ENCODE measurements at regions not wholly inside any gene's neighbourhood (a gene's known extent, or its start where the extent isn't known, plus 50 kb on each side); places are given as distances from the start of the nearest gene placed in this dataset.
"Not testable (repeated sequence)": the region's sequence is repeated elsewhere in the genome, so short reads cannot be mapped to it uniquely, and the experiment has no call there.

- intact Hi-C loops (cut with DNase I) = no loop called here
- ATAC-seq (no peak), DNase-seq (no peak)
- no peaks in the 10 kb centered on the region for H3K27me3 ChIP-seq (ENCODE audit: control insufficient read depth, insufficient read depth)
- no peak overlapping the region for H3K27ac ChIP-seq (ENCODE audit: low read length)
- 68% methylated on average over 4 of the region's 4 CpGs for WGBS
- H3K4me1 ChIP-seq (ENCODE audit: control insufficient read depth, insufficient read depth, low read length) = no peaks in the 10 kb centered on the region
- no peak overlapping the region for H3K4me3 ChIP-seq (ENCODE audit: low read length)
- H3K9me3 ChIP-seq (ENCODE audit: control insufficient read depth, low read length) = peaks cover 1% of the 10 kb centered on the region
Measured at GRCh38 chr11:105371311-105371710, 231.7 kb upstream of the CARD18 start.

GRCh38 chr11:105368711-105369110 is 229.1 kb upstream of the CARD18 start:
- H3K27me3 ChIP-seq (ENCODE audit: control insufficient read depth, insufficient read depth) = no peaks in the 10 kb centered on the region
- H3K4me1 ChIP-seq (ENCODE audit: control insufficient read depth, insufficient read depth, low read length) = no peaks in the 10 kb centered on the region
- H3K4me3 ChIP-seq (ENCODE audit: low read length) = no peak overlapping the region
- H3K9me3 ChIP-seq (ENCODE audit: control insufficient read depth, low read length) = no peaks in the 10 kb centered on the region
- no peak for DNase-seq
- no peak overlapping the region for H3K27ac ChIP-seq (ENCODE audit: low read length)
- intact Hi-C loops (cut with DNase I) = no loop called here
- 30% methylated on average over 6 of the region's 6 CpGs for WGBS
- no peak for ATAC-seq

GRCh38 chr11:105367129-105367528 is 227.6 kb upstream of the CARD18 start:
- intact Hi-C loops (cut with DNase I) = no loop called here
- Histone ChIP-seq H3K27ac (ENCODE audit: low read length) (no peak overlapping the region), H3K27me3 (ENCODE audit: control insufficient read depth, insufficient read depth) (no peaks in the 10 kb centered on the region), H3K4me1 (ENCODE audit: control insufficient read depth, insufficient read depth, low read length) (no peaks in the 10 kb centered on the region), H3K4me3 (ENCODE audit: low read length) (no peak overlapping the region), H3K9me3 (ENCODE audit: control insufficient read depth, low read length) (no peaks in the 10 kb centered on the region)
- DNase-seq (no peak), ATAC-seq (no peak)

- no peak overlapping the region for H3K27ac ChIP-seq (ENCODE audit: low read length)
- DNase-seq = no peak
- no peaks in the 10 kb centered on the region for H3K4me1 ChIP-seq (ENCODE audit: control insufficient read depth, insufficient read depth, low read length)
- WGBS = 75% methylated on average over 1 of the region's 1 CpG
- H3K27me3 ChIP-seq (ENCODE audit: control insufficient read depth, insufficient read depth) = no peaks in the 10 kb centered on the region
- ATAC-seq = no peak
- intact Hi-C loops (cut with DNase I) = no loop called here
- H3K4me3 ChIP-seq (ENCODE audit: low read length) = no peak overlapping the region
- H3K9me3 ChIP-seq (ENCODE audit: control insufficient read depth, low read length) = no peaks in the 10 kb centered on the region
Measured at GRCh38 chr11:105361651-105362050, 222.1 kb upstream of the CARD18 start.

GRCh38 chr11:105357764-105358163 is 218.2 kb upstream of the CARD18 start:
- DNase-seq = no peak
- 67% methylated on average over 1 of the region's 1 CpG for WGBS
- ATAC-seq = no peak
- Histone ChIP-seq H3K4me3 (ENCODE audit: low read length) (no peak overlapping the region), H3K27ac (ENCODE audit: low read length) (no peak overlapping the region), H3K4me1 (ENCODE audit: control insufficient read depth, insufficient read depth, low read length) (no peaks in the 10 kb centered on the region), H3K27me3 (ENCODE audit: control insufficient read depth, insufficient read depth) (no peaks in the 10 kb centered on the region), H3K9me3 (ENCODE audit: control insufficient read depth, low read length) (no peaks in the 10 kb centered on the region)
- intact Hi-C loops (cut with DNase I) = no loop called here

GRCh38 chr11:105357146-105357545 is 217.6 kb upstream of the CARD18 start:
- DNase-seq (no peak), ATAC-seq (no peak)
- intact Hi-C loops (cut with DNase I) = no loop called here
- no peaks in the 10 kb centered on the region for H3K9me3 ChIP-seq (ENCODE audit: control insufficient read depth, low read length)
- H3K4me1 ChIP-seq (ENCODE audit: control insufficient read depth, insufficient read depth, low read length) = no peaks in the 10 kb centered on the region
- no peak overlapping the region for H3K27ac ChIP-seq (ENCODE audit: low read length)
- no peaks in the 10 kb centered on the region for H3K27me3 ChIP-seq (ENCODE audit: control insufficient read depth, insufficient read depth)
- no peak overlapping the region for H3K4me3 ChIP-seq (ENCODE audit: low read length)
- 94% methylated on average over 1 of the region's 1 CpG for WGBS

- 90% methylated on average over 2 of the region's 3 CpGs for WGBS
- H3K27ac ChIP-seq (ENCODE audit: low read length); H3K9me3 ChIP-seq (ENCODE audit: control insufficient read depth, low read length); H3K4me1 ChIP-seq (ENCODE audit: control insufficient read depth, insufficient read depth, low read length); DNase-seq; H3K27me3 ChIP-seq (ENCODE audit: control insufficient read depth, insufficient read depth); ATAC-seq; intact Hi-C loops (cut with DNase I); H3K4me3 ChIP-seq (ENCODE audit: low read length): not testable (repeated sequence)
Measured at GRCh38 chr11:105349867-105350266, 210.3 kb upstream of the CARD18 start.

- intact Hi-C loops (cut with DNase I) = no loop called here
- WGBS = 89% methylated on average over 1 of the region's 1 CpG
- H3K4me1 ChIP-seq (ENCODE audit: control insufficient read depth, insufficient read depth, low read length) = no peaks in the 10 kb centered on the region
- DNase-seq (no peak), ATAC-seq (no peak)
- H3K27me3 ChIP-seq (ENCODE audit: control insufficient read depth, insufficient read depth) = no peaks in the 10 kb centered on the region
- H3K9me3 ChIP-seq (ENCODE audit: control insufficient read depth, low read length) = no peaks in the 10 kb centered on the region
- no peak overlapping the region for H3K27ac ChIP-seq (ENCODE audit: low read length)
- H3K4me3 ChIP-seq (ENCODE audit: low read length) = no peak overlapping the region
Measured at GRCh38 chr11:105344938-105345337, 205.4 kb upstream of the CARD18 start.

- DNase-seq (no peak), ATAC-seq (no peak)
- intact Hi-C loops (cut with DNase I) = no loop called here
- Histone ChIP-seq H3K4me1 (ENCODE audit: control insufficient read depth, insufficient read depth, low read length) (no peaks in the 10 kb centered on the region), H3K27me3 (ENCODE audit: control insufficient read depth, insufficient read depth) (no peaks in the 10 kb centered on the region), H3K9me3 (ENCODE audit: control insufficient read depth, low read length) (no peaks in the 10 kb centered on the region), H3K4me3 (ENCODE audit: low read length) (no peak overlapping the region), H3K27ac (ENCODE audit: low read length) (no peak overlapping the region)
- 82% methylated on average over 11 of the region's 11 CpGs for WGBS
Measured at GRCh38 chr11:105334025-105334714, 194.6 kb upstream of the CARD18 start.

- Histone ChIP-seq H3K9me3 (ENCODE audit: control insufficient read depth, low read length) (no peaks in the 10 kb centered on the region), H3K27me3 (ENCODE audit: control insufficient read depth, insufficient read depth) (no peaks in the 10 kb centered on the region), H3K4me3 (ENCODE audit: low read length) (no peak overlapping the region), H3K4me1 (ENCODE audit: control insufficient read depth, insufficient read depth, low read length) (no peaks in the 10 kb centered on the region), H3K27ac (ENCODE audit: low read length) (no peak overlapping the region)
- 83% methylated on average over 3 of the region's 3 CpGs for WGBS
- ATAC-seq = no peak
- intact Hi-C loops (cut with DNase I) = no loop called here
- no peak for DNase-seq
Measured at GRCh38 chr11:105333153-105333552, 193.6 kb upstream of the CARD18 start.

GRCh38 chr11:105332171-105332570 is 192.6 kb upstream of the CARD18 start:
- ATAC-seq = no peak
- H3K4me1 ChIP-seq (ENCODE audit: control insufficient read depth, insufficient read depth, low read length) = no peaks in the 10 kb centered on the region
- H3K4me3 ChIP-seq (ENCODE audit: low read length) = no peak overlapping the region
- no peaks in the 10 kb centered on the region for H3K27me3 ChIP-seq (ENCODE audit: control insufficient read depth, insufficient read depth)
- DNase-seq = no peak
- 71% methylated on average over 3 of the region's 3 CpGs for WGBS
- H3K27ac ChIP-seq (ENCODE audit: low read length) = no peak overlapping the region
- intact Hi-C loops (cut with DNase I) = no loop called here
- no peaks in the 10 kb centered on the region for H3K9me3 ChIP-seq (ENCODE audit: control insufficient read depth, low read length)

GRCh38 chr11:105328061-105328460 is 188.5 kb upstream of the CARD18 start:
- Histone ChIP-seq H3K4me3 (ENCODE audit: low read length) (no peak overlapping the region), H3K27ac (ENCODE audit: low read length) (no peak overlapping the region), H3K4me1 (ENCODE audit: control insufficient read depth, insufficient read depth, low read length) (no peaks in the 10 kb centered on the region), H3K27me3 (ENCODE audit: control insufficient read depth, insufficient read depth) (no peaks in the 10 kb centered on the region), H3K9me3 (ENCODE audit: control insufficient read depth, low read length) (no peaks in the 10 kb centered on the region)
- WGBS = 79% methylated on average over 1 of the region's 1 CpG
- ATAC-seq (no peak), DNase-seq (no peak)
- intact Hi-C loops (cut with DNase I) = no loop called here
